Keratinocyte (primary cell): ENCODE measurements at regions not wholly inside any gene's neighbourhood (a gene's known extent, or its start where the extent isn't known, plus 50 kb on each side); places are given as distances from the start of the nearest gene placed in this dataset.

Experiments used
- EZH2 ChIP-seq: IDR thresholded peaks from one replicate; pipeline ENCODE4 v1.6.1; 2012; ENCODE audit warnings: inconsistent platforms, mild to moderate bottlenecking, low read length, moderate library complexity
- TF ChIP-seq, protein P1 (sequence below), 3 experiments: IDR thresholded peaks in 1 of 3; conservative IDR thresholded peaks in 1 of 3; optimal IDR thresholded peaks in 1 of 3; 2 replicates in 2 of 3; 3 replicates in 1 of 3; pipeline versions ENCODE3 to v1.5.1; 2011; ENCODE audit warnings: low read length in 3 of 3, mild to moderate bottlenecking in 3 of 3, moderate library complexity in 2 of 3, control low read depth in 1 of 3, inconsistent platforms in 1 of 3; ENCODE audit not compliant: insufficient read depth in 2 of 3; ENCODE audit errors: extremely low read depth in 1 of 3

DNA sequence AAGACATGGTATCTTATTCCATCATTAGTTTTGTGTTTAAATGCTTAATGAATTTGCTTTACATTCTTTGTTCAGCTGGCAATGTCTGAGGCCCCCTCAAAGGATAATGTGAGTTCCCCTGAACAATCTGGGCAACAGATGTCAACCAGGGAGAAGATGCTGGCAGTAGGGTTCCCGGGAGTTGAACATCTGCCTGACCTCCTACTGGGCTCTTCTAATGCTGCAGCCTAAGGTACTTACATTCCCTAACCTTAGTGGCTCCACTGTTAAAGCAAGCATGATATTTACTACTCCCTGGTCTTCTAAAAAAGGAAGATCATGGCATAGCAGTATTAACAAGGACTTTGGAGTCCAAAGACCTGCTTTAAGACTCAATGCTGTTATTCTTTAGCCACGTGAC is 574.9 kb upstream of the NR5A2 start:
- TF ChIP-seq, protein P1, sequence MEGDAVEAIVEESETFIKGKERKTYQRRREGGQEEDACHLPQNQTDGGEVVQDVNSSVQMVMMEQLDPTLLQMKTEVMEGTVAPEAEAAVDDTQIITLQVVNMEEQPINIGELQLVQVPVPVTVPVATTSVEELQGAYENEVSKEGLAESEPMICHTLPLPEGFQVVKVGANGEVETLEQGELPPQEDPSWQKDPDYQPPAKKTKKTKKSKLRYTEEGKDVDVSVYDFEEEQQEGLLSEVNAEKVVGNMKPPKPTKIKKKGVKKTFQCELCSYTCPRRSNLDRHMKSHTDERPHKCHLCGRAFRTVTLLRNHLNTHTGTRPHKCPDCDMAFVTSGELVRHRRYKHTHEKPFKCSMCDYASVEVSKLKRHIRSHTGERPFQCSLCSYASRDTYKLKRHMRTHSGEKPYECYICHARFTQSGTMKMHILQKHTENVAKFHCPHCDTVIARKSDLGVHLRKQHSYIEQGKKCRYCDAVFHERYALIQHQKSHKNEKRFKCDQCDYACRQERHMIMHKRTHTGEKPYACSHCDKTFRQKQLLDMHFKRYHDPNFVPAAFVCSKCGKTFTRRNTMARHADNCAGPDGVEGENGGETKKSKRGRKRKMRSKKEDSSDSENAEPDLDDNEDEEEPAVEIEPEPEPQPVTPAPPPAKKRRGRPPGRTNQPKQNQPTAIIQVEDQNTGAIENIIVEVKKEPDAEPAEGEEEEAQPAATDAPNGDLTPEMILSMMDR (optimal IDR thresholded peaks at IDR 0.05 in 1 of 3, IDR thresholded peaks at IDR 0.05 in 1 of 3, conservative IDR thresholded peaks at IDR 0.05 in 1 of 3; ENCODE audit: extremely low read depth in 1 of 3, insufficient read depth in 2 of 3, low read length in 3 of 3) = no peak
- no peak for TF ChIP-seq EZH2
